ENCODE measurements at regions not wholly inside any gene's neighbourhood (a gene's known extent, or its start where the extent isn't known, plus 50 kb on each side); places are given as distances from the start of the nearest gene placed in this dataset.

DNA sequence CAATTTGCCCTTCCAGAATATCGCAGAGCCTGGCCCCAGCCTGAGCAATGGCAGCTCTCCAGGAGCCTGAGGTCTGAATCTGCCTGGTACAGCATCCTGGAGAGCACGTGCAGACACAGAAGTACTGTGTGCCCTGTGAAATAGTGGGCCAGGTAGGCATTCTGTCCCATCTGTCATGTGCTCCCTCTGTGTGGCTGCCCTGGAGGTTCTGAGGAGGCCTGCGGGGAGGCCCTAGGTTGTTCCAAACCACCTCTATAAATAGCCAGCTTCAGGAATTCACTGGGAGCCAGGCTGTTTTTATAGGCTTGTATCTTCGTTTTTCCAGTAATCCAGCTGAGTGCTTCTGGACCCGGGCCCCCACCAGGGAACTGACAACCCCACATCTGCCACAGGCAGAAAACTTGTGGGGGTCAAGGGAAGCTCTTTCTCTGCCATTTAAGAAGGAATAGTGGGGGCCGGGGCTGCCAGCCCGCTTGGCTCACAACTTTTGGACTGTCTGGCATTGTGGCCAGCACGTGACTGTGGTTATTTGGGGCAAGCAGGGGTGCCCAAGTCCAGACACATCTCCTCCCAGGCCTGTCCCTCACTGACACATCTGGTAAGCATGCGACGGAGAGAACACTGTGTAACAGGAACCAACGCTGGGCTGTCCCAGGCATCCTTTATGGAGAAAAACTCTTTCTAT, 356.3 kb upstream of the TNRC6C start:
- TF ChIP-seq POLR2AphosphoS5 (IDR thresholded peaks at IDR 0.05; ENCODE audit: low read depth, low read length) (no peak), POLR2A (IDR thresholded peaks at IDR 0.05; ENCODE audit: low read depth, low read length) (no peak), TAF1 (IDR thresholded peaks at IDR 0.05; ENCODE audit: low read depth, low read length) (no peak), PAX5 (IDR thresholded peaks at IDR 0.05; ENCODE audit: insufficient read depth, low read length, severe bottlenecking) (no peak), POU2F2 (IDR thresholded peaks at IDR 0.05; ENCODE audit: low read depth, low read length) (no peak)
